ENCODE measurements at regions not wholly inside any gene's neighbourhood (a gene's known extent, or its start where the extent isn't known, plus 50 kb on each side); places are given as distances from the start of the nearest gene placed in this dataset.

DNA sequence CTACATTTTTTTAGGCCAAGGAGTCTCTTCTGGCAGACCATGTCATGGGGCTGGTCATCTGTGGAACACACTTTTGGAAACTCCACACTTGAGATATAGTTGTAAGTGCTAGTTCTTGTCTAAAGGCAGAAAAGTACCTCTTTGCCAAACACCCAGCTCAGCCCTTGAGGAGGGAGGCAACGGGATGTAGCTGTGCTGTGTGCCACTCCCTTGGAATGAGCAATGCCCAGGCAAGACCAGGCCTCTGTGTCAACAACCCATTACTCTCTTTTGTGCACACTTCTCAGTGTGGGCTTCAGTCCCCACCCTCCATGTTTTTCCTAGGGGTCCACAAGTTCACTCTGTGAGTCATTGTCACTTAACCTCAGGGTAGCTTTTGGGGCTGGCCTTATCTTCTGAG, 528.3 kb upstream of the CFAP20DC start:
- TF ChIP-seq, protein P1, sequence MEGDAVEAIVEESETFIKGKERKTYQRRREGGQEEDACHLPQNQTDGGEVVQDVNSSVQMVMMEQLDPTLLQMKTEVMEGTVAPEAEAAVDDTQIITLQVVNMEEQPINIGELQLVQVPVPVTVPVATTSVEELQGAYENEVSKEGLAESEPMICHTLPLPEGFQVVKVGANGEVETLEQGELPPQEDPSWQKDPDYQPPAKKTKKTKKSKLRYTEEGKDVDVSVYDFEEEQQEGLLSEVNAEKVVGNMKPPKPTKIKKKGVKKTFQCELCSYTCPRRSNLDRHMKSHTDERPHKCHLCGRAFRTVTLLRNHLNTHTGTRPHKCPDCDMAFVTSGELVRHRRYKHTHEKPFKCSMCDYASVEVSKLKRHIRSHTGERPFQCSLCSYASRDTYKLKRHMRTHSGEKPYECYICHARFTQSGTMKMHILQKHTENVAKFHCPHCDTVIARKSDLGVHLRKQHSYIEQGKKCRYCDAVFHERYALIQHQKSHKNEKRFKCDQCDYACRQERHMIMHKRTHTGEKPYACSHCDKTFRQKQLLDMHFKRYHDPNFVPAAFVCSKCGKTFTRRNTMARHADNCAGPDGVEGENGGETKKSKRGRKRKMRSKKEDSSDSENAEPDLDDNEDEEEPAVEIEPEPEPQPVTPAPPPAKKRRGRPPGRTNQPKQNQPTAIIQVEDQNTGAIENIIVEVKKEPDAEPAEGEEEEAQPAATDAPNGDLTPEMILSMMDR (IDR thresholded peaks at IDR 0.05): no peak
- TF ChIP-seq POLR2A (IDR thresholded peaks at IDR 0.05): no peak
- TF ChIP-seq POLR2AphosphoS5 (IDR thresholded peaks at IDR 0.05): no peak
